PC-9 (cell line): ENCODE measurements at regions not wholly inside any gene's neighbourhood (a gene's known extent, or its start where the extent isn't known, plus 50 kb on each side); places are given as distances from the start of the nearest gene placed in this dataset.

Source experiments
- EZH2 ChIP-seq: fragments of 200-600 bp; sonication (generic); IDR thresholded peaks from 2 replicates; pipeline ENCODE4 v1.8.0; 2017; ENCODE audit warnings: antibody characterized with exemption, low read depth
- TF ChIP-seq, protein P1 (sequence below): fragments of 200-600 bp; sonication (generic); conservative IDR thresholded peaks from 2 replicates; pipeline ENCODE4 v1.6.1; 2017; ENCODE audit warnings: mixed run types, antibody characterized with exemption, mild to moderate bottlenecking, moderate library complexity

DNA sequence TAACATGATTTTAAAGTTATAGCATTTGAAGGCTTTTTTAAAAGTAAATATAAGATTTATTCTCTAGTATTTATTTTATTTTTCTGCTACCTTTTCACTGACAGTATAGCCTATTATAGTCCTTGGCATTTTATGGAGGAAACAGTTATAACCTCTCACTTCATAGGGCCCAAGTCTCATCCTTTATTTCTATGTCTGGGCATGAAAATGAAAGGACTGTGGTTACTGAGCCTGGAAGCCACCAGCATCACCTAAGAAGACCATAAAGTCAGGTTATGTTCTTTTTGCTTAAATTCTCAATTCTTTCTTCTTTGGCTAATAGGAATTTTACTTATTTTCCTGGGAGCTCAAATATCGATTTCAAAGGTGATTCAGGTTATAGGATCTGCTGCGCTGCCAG, 494.7 kb upstream of the TECRL start:
- TF ChIP-seq, protein P1, sequence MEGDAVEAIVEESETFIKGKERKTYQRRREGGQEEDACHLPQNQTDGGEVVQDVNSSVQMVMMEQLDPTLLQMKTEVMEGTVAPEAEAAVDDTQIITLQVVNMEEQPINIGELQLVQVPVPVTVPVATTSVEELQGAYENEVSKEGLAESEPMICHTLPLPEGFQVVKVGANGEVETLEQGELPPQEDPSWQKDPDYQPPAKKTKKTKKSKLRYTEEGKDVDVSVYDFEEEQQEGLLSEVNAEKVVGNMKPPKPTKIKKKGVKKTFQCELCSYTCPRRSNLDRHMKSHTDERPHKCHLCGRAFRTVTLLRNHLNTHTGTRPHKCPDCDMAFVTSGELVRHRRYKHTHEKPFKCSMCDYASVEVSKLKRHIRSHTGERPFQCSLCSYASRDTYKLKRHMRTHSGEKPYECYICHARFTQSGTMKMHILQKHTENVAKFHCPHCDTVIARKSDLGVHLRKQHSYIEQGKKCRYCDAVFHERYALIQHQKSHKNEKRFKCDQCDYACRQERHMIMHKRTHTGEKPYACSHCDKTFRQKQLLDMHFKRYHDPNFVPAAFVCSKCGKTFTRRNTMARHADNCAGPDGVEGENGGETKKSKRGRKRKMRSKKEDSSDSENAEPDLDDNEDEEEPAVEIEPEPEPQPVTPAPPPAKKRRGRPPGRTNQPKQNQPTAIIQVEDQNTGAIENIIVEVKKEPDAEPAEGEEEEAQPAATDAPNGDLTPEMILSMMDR = no peak
- no peak for TF ChIP-seq EZH2
